SK-N-SH (cell line): ENCODE measurements at regions not wholly inside any gene's neighbourhood (a gene's known extent, or its start where the extent isn't known, plus 50 kb on each side); places are given as distances from the start of the nearest gene placed in this dataset.
A peak's percentile ranks its signal among the peaks of the same experiment; 100 is the strongest.

ENCODE experiments used
- CTCF ChIA-PET: fragments of 300-600, 350-600 bp; formaldehyde crosslinking; extraction: SDS; loops from one replicate; lab custom pipeline; 2021; lab: Yijun Ruan, JAX
- POLR2A ChIA-PET: fragments of 350-600 bp; sonication (Branson Sonifier 250); formaldehyde crosslinking; extraction: SDS; loops from one replicate; lab custom pipeline; 2020; ENCODE audit warnings: antibody characterized with exemption, inconsistent platforms; lab: Yijun Ruan, JAX
- DNase-seq: peaks from one replicate; pipeline ENCODE4 v3.0.0; 2012
- H2AFZ ChIP-seq: fragments of 200-600 bp; sonication (generic); 2 replicates; pipeline ENCODE4 v1.8.1; 2016; ENCODE audit warnings: antibody characterized with exemption, mild to moderate bottlenecking, low read depth
- H3F3A ChIP-seq: fragments of 200-600 bp; sonication (generic); replicated peaks from 2 replicates; pipeline ENCODE3; 2016; ENCODE audit warnings: antibody characterized with exemption, mild to moderate bottlenecking; ENCODE audit not compliant: insufficient read depth
- H3K27ac ChIP-seq, 2 experiments: fragments of 200-500 bp in 1 of 2; fragments of 200-600 bp in 1 of 2; sonication (Bioruptor generic) in 1 of 2; sonication (generic), shearing (Covaris generic) in 1 of 2; 2 replicates each; pipeline versions ENCODE4 v1.5.1 to v1.6.1; 2014 to 2016; ENCODE audit warnings: low read depth in 2 of 2, inconsistent platforms in 1 of 2, low read length in 1 of 2, mild to moderate bottlenecking in 1 of 2, mixed read lengths in 1 of 2
- H3K27me3 ChIP-seq: fragments of 200-600 bp; sonication (generic), shearing (Covaris generic); 2 replicates; pipeline ENCODE4 v1.6.1; 2016; ENCODE audit warnings: mixed run types; ENCODE audit not compliant: insufficient read depth
- H3K36me3 ChIP-seq, 2 experiments: fragments of 200-500 bp in 1 of 2; fragments of 200-600 bp in 1 of 2; sonication (Bioruptor generic) in 1 of 2; sonication (generic) in 1 of 2; replicated peaks in 1 of 2; 2 replicates each; pipeline versions ENCODE3 to v1.5.1; 2014 to 2016; ENCODE audit warnings: low read length in 1 of 2, mild to moderate bottlenecking in 1 of 2; ENCODE audit not compliant: insufficient read depth in 2 of 2, control insufficient read depth in 1 of 2
- H3K4me1 ChIP-seq, 2 experiments: fragments of 200-500 bp in 1 of 2; fragments of 200-600 bp in 1 of 2; sonication (Bioruptor generic) in 1 of 2; sonication (generic), shearing (Covaris generic) in 1 of 2; 2 replicates each; pipeline versions ENCODE4 v1.5.1 to v1.6.1; 2014 to 2016; ENCODE audit warnings: low read depth in 1 of 2, low read length in 1 of 2, mixed run types in 1 of 2; ENCODE audit not compliant: insufficient read depth in 2 of 2, control insufficient read depth in 1 of 2
- H3K4me2 ChIP-seq: fragments of 200-600 bp; sonication (generic), shearing (Covaris generic); 2 replicates; pipeline ENCODE4 v1.6.1; 2017; ENCODE audit warnings: mixed run types
- H3K4me3 ChIP-seq, 2 experiments: fragments of 200-500 bp in 1 of 2; fragments of 200-600 bp in 1 of 2; sonication (Bioruptor generic) in 1 of 2; sonication (generic), shearing (Covaris generic) in 1 of 2; 2 replicates each; pipeline versions ENCODE4 v1.5.1 to v1.8.1; 2014 to 2016; ENCODE audit warnings: low read depth in 2 of 2, inconsistent platforms in 1 of 2, low read length in 1 of 2, mild to moderate bottlenecking in 1 of 2, mixed read lengths in 1 of 2, moderate library complexity in 1 of 2
- H3K79me2 ChIP-seq: fragments of 200-600 bp; sonication (generic); 2 replicates; pipeline ENCODE4 v1.8.1; 2017; ENCODE audit warnings: mild to moderate bottlenecking; ENCODE audit not compliant: insufficient read depth
- H3K9ac ChIP-seq: fragments of 200-600 bp; sonication (generic); 2 replicates; pipeline ENCODE4 v1.6.1; 2017; ENCODE audit warnings: mixed run types
- H3K9me2 ChIP-seq: fragments of 200-600 bp; sonication (generic); 2 replicates; pipeline ENCODE4 v1.6.1; 2017; ENCODE audit warnings: mixed run types
- H3K9me3 ChIP-seq: fragments of 200-600 bp; sonication (generic); 2 replicates; pipeline ENCODE4 v1.6.1; 2017; ENCODE audit warnings: mixed run types, mild to moderate bottlenecking, moderate library complexity
- H4K20me1 ChIP-seq: fragments of 200-600 bp; sonication (generic); 2 replicates; pipeline ENCODE4 v1.6.1; 2017; ENCODE audit warnings: mild to moderate bottlenecking, mixed run types; ENCODE audit not compliant: insufficient read depth
- CHD2 ChIP-seq: fragments of 150-350 bp; IDR thresholded peaks from 2 replicates; pipeline ENCODE4 v1.6.1; 2018; ENCODE audit warnings: low read length; ENCODE audit not compliant: partially characterized antibody
- ELF1 ChIP-seq: IDR thresholded peaks from 2 replicates; pipeline ENCODE4 v1.4.0; 2012
- EZH2phosphoT487 ChIP-seq: fragments of 200-600 bp; sonication (generic); IDR thresholded peaks from 2 replicates; pipeline ENCODE4 v1.6.1; 2017; ENCODE audit warnings: low read depth, mixed run types, mild to moderate bottlenecking, antibody characterized with exemption, moderate library complexity, borderline replicate concordance
- FOXJ3 ChIP-seq: sonication (generic); formaldehyde crosslinking; IDR thresholded peaks from 2 replicates; pipeline ENCODE4 v1.5.1; 2020; ENCODE audit warnings: mild to moderate bottlenecking, missing genetic modification reagents
- GATA2 ChIP-seq: sonication (generic); formaldehyde crosslinking; IDR thresholded peaks from 2 replicates; pipeline ENCODE4 v1.5.0; 2020; ENCODE audit warnings: mild to moderate bottlenecking, missing genetic modification reagents
- JUND ChIP-seq: IDR thresholded peaks from 2 replicates; pipeline ENCODE4 v1.4.0; 2012
- NFIC ChIP-seq: IDR thresholded peaks from 2 replicates; pipeline ENCODE4 v1.4.0; 2012; ENCODE audit warnings: borderline replicate concordance
- NRF1 ChIP-seq: IDR thresholded peaks from 2 replicates; pipeline ENCODE4 v1.6.1; 2012; ENCODE audit warnings: low read depth, mild to moderate bottlenecking, low read length
- POLR2AphosphoS5 ChIP-seq: IDR thresholded peaks from 2 replicates; pipeline ENCODE4 v1.6.1; 2012; ENCODE audit warnings: low read depth, low read length
- RAD21 ChIP-seq: IDR thresholded peaks from 2 replicates; pipeline ENCODE4 v1.6.1; 2012; ENCODE audit warnings: mild to moderate bottlenecking, low read length
- RCOR1 ChIP-seq: fragments of 150-350 bp; IDR thresholded peaks from 2 replicates; pipeline ENCODE4 v1.6.1; 2017; ENCODE audit warnings: antibody characterized with exemption, low read length
- RXRA ChIP-seq: IDR thresholded peaks from 2 replicates; pipeline ENCODE4 v1.4.0; 2012; ENCODE audit warnings: low read depth, mild to moderate bottlenecking, borderline replicate concordance
- SMC3 ChIP-seq: IDR thresholded peaks from 2 replicates; pipeline ENCODE4 v1.6.1; 2012; ENCODE audit warnings: low read depth, low read length, improper control_type of control experiment
- WGBS: methylation state at CpG from one replicate; pipeline ENCODE4 v1.1.6; 2017; ENCODE audit warnings: low lambda C conversion rate; 5-methylcytosine and 5-hydroxymethylcytosine counted together
- TF ChIP-seq, protein P1 (sequence below): fragments of 200-600 bp; sonication (generic); IDR thresholded peaks from 2 replicates; pipeline ENCODE4 v1.6.1; 2017; ENCODE audit warnings: antibody characterized with exemption, mild to moderate bottlenecking, moderate library complexity
- TF ChIP-seq, protein P2 (sequence below): fragments of 150-350 bp; IDR thresholded peaks from 2 replicates; pipeline ENCODE4 v1.6.1; 2017; ENCODE audit warnings: antibody characterized with exemption, low read length, low read depth, borderline replicate concordance
- TF ChIP-seq, protein P3 (sequence below): IDR thresholded peaks from 2 replicates; pipeline ENCODE4 v1.6.1; 2012; ENCODE audit warnings: mild to moderate bottlenecking, low read depth, low read length, moderate library complexity

DNA sequence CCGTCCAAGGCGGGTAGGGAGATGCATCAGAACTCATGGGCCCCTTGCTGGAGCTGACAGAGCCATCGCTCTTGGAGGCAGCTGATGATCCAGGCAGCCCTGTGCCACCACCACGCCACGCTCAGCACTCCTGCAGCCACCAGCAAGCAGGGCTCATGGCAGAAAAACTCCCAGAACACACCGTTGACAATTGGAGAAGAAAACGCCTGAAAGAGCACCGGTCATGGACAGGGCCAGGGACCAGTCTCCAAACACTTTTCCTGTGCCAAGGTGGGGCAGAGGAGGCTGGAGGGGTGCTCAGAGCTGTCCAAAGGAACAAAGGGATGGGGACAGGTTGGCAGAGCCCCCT lies 132.2 kb downstream of the FOXL1 start:
- H3K9me3 ChIP-seq, result no peaks in the 10 kb centered on the region
- peaks cover 33% of the 10 kb centered on the region for H3K79me2 ChIP-seq
- H3F3A ChIP-seq, result peaks cover 7% of the 10 kb centered on the region
- DNase-seq, result no peak
- H3K27ac ChIP-seq, result peak overlapping the region in 1 of 2 experiments; percentile 52; a peak in 1 of 4 replicates
- no peaks in the 10 kb centered on the region for H3K4me1 ChIP-seq
- peak overlapping the region; percentile 58 for H3K9ac ChIP-seq
- ChIA-PET POLR2A (no interaction called here), CTCF (no interaction called here)
- H3K9me2 ChIP-seq, result no peaks in the 10 kb centered on the region
- 20% methylated on average over 5 of the region's 8 CpGs for WGBS
- H3K4me2 ChIP-seq, result peak overlapping the region; percentile 85
- no peaks in the 10 kb centered on the region for H3K27me3 ChIP-seq
- H3K36me3 ChIP-seq, result no peaks in the 10 kb centered on the region
- TF ChIP-seq CHD2, result no peak
- TF ChIP-seq NFIC, result no peak
- TF ChIP-seq, protein P1, sequence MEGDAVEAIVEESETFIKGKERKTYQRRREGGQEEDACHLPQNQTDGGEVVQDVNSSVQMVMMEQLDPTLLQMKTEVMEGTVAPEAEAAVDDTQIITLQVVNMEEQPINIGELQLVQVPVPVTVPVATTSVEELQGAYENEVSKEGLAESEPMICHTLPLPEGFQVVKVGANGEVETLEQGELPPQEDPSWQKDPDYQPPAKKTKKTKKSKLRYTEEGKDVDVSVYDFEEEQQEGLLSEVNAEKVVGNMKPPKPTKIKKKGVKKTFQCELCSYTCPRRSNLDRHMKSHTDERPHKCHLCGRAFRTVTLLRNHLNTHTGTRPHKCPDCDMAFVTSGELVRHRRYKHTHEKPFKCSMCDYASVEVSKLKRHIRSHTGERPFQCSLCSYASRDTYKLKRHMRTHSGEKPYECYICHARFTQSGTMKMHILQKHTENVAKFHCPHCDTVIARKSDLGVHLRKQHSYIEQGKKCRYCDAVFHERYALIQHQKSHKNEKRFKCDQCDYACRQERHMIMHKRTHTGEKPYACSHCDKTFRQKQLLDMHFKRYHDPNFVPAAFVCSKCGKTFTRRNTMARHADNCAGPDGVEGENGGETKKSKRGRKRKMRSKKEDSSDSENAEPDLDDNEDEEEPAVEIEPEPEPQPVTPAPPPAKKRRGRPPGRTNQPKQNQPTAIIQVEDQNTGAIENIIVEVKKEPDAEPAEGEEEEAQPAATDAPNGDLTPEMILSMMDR, result peak; percentile 4; the same call in 1 of the 2 replicates
- peak overlapping the region; percentile 12 to 36; a peak in 3 of 4 replicates for H3K4me3 ChIP-seq
- H2AFZ ChIP-seq, result peak overlapping the region; percentile 54; the same call in 1 of the 2 replicates
- no peaks in the 10 kb centered on the region for H4K20me1 ChIP-seq

DNA sequence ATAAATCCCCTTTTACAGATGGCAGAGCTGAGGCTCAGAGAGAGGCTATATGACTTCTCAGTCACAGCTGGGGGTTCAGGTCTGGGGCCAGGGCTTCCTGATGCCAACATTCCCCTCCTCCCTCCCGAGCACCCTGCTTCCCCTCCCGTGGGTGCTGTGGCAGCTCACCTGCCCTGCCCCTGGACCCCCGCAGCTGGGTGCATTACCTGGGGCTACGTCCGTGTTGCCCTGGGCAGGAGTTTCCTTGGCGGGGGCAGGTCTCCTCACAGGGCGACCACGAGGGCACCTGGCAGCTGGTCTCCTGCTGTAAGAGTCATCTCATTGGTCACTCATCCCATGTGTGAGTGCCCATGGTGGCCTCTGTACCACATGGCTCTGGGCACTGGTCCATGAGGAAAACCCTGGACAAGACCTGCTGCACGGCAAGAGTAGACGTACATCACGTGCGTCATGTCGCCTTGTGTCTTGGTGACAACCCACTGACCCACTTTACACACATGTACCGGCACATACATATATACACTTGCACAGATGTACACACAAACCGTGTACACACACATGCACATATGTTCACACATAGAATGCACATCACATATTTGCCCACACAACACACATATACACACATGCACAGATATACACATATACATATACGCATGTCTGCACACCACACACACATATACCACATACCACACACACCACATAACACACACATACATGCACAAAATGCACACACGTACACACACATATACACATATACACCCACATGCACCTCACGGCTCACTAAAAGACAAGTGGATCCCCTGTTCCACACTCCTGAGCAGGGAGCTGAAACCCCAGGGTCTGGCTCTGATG lies 134.0 kb downstream of the FOXL1 start:
- no peaks in the 10 kb centered on the region for H3K27me3 ChIP-seq
- no peaks in the 10 kb centered on the region for H3K9me3 ChIP-seq
- no peak for DNase-seq
- no peak overlapping the region for H2AFZ ChIP-seq
- ChIA-PET CTCF (no interaction called here), POLR2A (no interaction called here)
- H3K4me2 ChIP-seq, result no peak overlapping the region; the same call in 1 of the 2 replicates
- peaks cover 7% of the 10 kb centered on the region for H3F3A ChIP-seq
- H3K79me2 ChIP-seq, result peaks cover 33% of the 10 kb centered on the region
- H3K4me3 ChIP-seq, result no peak overlapping the region
- no peaks in the 10 kb centered on the region for H3K9me2 ChIP-seq
- H3K9ac ChIP-seq, result no peak overlapping the region
- no peaks in the 10 kb centered on the region for H4K20me1 ChIP-seq
- WGBS, result 43% methylated on average over 17 of the region's 18 CpGs
- H3K4me1 ChIP-seq, result no peaks in the 10 kb centered on the region
- no peak overlapping the region for H3K27ac ChIP-seq
- no peaks in the 10 kb centered on the region for H3K36me3 ChIP-seq
- TF ChIP-seq JUND (no peak), RXRA (no peak), POLR2AphosphoS5 (no peak), GATA2 (no peak)
- TF ChIP-seq, all 33 proteins: peak for 0

DNA sequence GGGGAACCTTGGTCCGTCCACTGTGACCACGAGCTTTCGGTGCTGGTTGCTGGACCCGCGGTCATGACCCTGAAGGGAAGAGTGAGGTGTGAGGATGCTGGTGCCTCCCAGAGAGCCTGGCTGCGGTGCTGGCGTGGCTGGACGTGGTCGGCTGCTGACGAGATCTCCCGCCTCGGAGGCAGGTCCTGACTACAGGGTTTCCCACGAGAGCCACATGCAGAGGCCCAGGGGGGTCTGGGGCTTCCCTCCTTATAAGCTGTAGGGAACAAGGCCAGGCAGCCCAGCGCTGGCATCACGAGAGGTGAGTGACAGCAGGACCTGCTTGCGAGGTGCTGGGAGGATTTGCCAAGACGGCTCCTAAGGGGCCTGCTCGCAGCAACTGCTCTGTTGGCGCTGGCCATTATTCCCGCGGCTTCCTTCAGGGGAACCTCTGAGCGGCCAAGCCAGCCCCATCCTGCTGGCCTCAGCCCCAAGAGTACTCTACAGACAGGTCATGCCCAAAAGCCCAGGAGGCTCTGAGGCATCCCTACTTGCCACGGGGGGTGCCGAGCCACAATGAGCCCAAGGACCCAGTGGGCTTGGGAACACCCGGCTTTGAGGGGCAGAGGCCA lies 134.8 kb downstream of the FOXL1 start:
- H3K36me3 ChIP-seq, result no peaks in the 10 kb centered on the region
- no peak overlapping the region for H3K4me2 ChIP-seq
- POLR2A ChIA-PET, result no interaction called here
- H3K79me2 ChIP-seq, result peaks cover 33% of the 10 kb centered on the region
- H3K27ac ChIP-seq, result no peak overlapping the region
- no peaks in the 10 kb centered on the region for H3K4me1 ChIP-seq
- CTCF ChIA-PET, result no interaction called here
- H4K20me1 ChIP-seq, result no peaks in the 10 kb centered on the region
- H3K27me3 ChIP-seq, result no peaks in the 10 kb centered on the region
- H3K9me3 ChIP-seq, result no peaks in the 10 kb centered on the region
- no peak overlapping the region for H3K9ac ChIP-seq
- H3K9me2 ChIP-seq, result no peaks in the 10 kb centered on the region
- H3F3A ChIP-seq, result peaks cover 9% of the 10 kb centered on the region
- DNase-seq, result no peak
- no peak overlapping the region for H2AFZ ChIP-seq
- WGBS, result 26% methylated on average over 12 of the region's 25 CpGs
- H3K4me3 ChIP-seq, result no peak overlapping the region; a peak in 1 of 4 replicates
- TF ChIP-seq RAD21 (no peak), ELF1 (no peak), SMC3 (no peak), NRF1 (no peak), RCOR1 (no peak), FOXJ3 (CRISPR knock-in tag) (no peak), EZH2phosphoT487 (no peak), JUND (no peak)
- TF ChIP-seq, protein P2, sequence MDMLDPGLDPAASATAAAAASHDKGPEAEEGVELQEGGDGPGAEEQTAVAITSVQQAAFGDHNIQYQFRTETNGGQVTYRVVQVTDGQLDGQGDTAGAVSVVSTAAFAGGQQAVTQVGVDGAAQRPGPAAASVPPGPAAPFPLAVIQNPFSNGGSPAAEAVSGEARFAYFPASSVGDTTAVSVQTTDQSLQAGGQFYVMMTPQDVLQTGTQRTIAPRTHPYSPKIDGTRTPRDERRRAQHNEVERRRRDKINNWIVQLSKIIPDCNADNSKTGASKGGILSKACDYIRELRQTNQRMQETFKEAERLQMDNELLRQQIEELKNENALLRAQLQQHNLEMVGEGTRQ, result no peak
- TF ChIP-seq, protein P3, sequence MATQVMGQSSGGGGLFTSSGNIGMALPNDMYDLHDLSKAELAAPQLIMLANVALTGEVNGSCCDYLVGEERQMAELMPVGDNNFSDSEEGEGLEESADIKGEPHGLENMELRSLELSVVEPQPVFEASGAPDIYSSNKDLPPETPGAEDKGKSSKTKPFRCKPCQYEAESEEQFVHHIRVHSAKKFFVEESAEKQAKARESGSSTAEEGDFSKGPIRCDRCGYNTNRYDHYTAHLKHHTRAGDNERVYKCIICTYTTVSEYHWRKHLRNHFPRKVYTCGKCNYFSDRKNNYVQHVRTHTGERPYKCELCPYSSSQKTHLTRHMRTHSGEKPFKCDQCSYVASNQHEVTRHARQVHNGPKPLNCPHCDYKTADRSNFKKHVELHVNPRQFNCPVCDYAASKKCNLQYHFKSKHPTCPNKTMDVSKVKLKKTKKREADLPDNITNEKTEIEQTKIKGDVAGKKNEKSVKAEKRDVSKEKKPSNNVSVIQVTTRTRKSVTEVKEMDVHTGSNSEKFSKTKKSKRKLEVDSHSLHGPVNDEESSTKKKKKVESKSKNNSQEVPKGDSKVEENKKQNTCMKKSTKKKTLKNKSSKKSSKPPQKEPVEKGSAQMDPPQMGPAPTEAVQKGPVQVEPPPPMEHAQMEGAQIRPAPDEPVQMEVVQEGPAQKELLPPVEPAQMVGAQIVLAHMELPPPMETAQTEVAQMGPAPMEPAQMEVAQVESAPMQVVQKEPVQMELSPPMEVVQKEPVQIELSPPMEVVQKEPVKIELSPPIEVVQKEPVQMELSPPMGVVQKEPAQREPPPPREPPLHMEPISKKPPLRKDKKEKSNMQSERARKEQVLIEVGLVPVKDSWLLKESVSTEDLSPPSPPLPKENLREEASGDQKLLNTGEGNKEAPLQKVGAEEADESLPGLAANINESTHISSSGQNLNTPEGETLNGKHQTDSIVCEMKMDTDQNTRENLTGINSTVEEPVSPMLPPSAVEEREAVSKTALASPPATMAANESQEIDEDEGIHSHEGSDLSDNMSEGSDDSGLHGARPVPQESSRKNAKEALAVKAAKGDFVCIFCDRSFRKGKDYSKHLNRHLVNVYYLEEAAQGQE, result no peak
